ENCODE measurements at regions not wholly inside any gene's neighbourhood (a gene's known extent, or its start where the extent isn't known, plus 50 kb on each side); places are given as distances from the start of the nearest gene placed in this dataset.
"Not testable (repeated sequence)": the region's sequence is repeated elsewhere in the genome, so short reads cannot be mapped to it uniquely, and the experiment has no call there.

DNA sequence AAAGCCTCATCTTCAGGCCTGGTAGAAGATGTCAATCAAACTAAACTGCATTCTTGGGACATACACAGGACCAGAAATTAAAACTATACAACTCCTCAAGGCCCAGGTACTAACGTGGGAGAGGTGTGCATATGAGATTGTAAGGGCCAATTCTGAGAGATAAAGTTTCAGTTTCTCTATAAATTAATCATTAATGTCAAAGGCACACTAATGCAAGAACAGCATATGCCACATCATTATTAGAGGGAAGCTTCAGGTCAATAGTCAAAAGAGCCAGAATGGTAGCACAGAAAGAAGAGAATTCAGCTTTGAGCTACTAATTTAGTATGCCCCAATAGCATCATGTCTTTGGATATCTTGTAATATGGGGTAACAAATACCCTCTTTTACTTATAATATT is 744.9 kb upstream of the MGAT4C start:
- ChIA-PET CTCF (no interaction called here), POLR2A (no interaction called here)
- H3K9me3 ChIP-seq (ENCODE audit: control insufficient read depth in 1 of 2, insufficient read depth in 1 of 2, low read length in 2 of 2), result peaks cover 0 to 4% of the 10 kb centered on the region in 2 experiments
- intact Hi-C loops (cut with DNase I, micrococcal nuclease), result no loop called here
- H3K27ac Mint-ChIP-seq, result no peak overlapping the region
- H3K4me3 Mint-ChIP-seq, result no peak overlapping the region
- H3K36me3 ChIP-seq (ENCODE audit: insufficient read depth, low read length), result no peaks in the 10 kb centered on the region
- H3K27me3 ChIP-seq (ENCODE audit: control insufficient read depth in 1 of 2, insufficient read depth in 2 of 2, low read length in 2 of 2), result no peaks in the 10 kb centered on the region
- no peaks in the 10 kb centered on the region for H3K4me1 ChIP-seq (ENCODE audit: insufficient read depth, low read length)
- TF ChIP-seq, protein P1, sequence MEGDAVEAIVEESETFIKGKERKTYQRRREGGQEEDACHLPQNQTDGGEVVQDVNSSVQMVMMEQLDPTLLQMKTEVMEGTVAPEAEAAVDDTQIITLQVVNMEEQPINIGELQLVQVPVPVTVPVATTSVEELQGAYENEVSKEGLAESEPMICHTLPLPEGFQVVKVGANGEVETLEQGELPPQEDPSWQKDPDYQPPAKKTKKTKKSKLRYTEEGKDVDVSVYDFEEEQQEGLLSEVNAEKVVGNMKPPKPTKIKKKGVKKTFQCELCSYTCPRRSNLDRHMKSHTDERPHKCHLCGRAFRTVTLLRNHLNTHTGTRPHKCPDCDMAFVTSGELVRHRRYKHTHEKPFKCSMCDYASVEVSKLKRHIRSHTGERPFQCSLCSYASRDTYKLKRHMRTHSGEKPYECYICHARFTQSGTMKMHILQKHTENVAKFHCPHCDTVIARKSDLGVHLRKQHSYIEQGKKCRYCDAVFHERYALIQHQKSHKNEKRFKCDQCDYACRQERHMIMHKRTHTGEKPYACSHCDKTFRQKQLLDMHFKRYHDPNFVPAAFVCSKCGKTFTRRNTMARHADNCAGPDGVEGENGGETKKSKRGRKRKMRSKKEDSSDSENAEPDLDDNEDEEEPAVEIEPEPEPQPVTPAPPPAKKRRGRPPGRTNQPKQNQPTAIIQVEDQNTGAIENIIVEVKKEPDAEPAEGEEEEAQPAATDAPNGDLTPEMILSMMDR (IDR thresholded peaks at IDR 0.05), result no peak
- peaks cover 23% of the 10 kb centered on the region for H3K9me3 Mint-ChIP-seq
- ATAC-seq (ENCODE audit: poor library complexity), result no peak
- no peak for DNase-seq
- H3K27ac ChIP-seq (ENCODE audit: low read depth in 1 of 2, low read length in 2 of 2), result no peak overlapping the region
- no peaks in the 10 kb centered on the region for H3K27me3 Mint-ChIP-seq
- no peaks in the 10 kb centered on the region for H3K4me1 Mint-ChIP-seq (ENCODE audit: low read depth)
- no peaks in the 10 kb centered on the region for H3K36me3 Mint-ChIP-seq (ENCODE audit: low read depth)
- no peak overlapping the region for H3K4me3 ChIP-seq (ENCODE audit: low read length)

DNA sequence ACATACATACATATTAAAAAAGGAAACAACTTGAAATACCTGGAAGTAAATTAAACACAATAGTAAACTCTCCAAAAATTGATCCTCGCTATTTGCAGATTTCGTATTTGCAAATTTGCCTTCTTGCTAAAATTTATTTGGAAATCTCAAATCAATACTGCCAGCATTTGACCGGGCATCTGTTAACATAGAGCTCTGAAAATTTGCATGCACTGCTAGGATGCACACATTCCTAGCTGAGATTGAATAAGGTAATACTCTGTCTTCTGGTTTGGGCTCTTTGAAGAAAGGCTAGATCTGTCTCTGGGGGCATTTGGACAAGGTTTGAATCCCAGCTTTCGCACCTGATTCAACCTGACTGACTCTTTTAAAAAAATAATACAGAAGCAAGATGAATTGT is 729.1 kb upstream of the MGAT4C start:
- Histone ChIP-seq H3K27me3 (ENCODE audit: control insufficient read depth in 1 of 2, insufficient read depth in 2 of 2, low read length in 2 of 2) (no peaks in the 10 kb centered on the region), H3K4me1 (ENCODE audit: insufficient read depth, low read length) (no peaks in the 10 kb centered on the region), H3K27ac (ENCODE audit: low read depth in 1 of 2, low read length in 2 of 2) (no peak overlapping the region), H3K36me3 (ENCODE audit: insufficient read depth, low read length) (no peaks in the 10 kb centered on the region), H3K9me3 (ENCODE audit: control insufficient read depth in 1 of 2, insufficient read depth in 1 of 2, low read length in 2 of 2) (no peaks in the 10 kb centered on the region), H3K4me3 (ENCODE audit: low read length) (no peak overlapping the region)
- no peaks in the 10 kb centered on the region for H3K36me3 Mint-ChIP-seq (ENCODE audit: low read depth)
- H3K9me3 Mint-ChIP-seq, result peaks cover 2% of the 10 kb centered on the region
- ChIA-PET POLR2A (no interaction called here), CTCF (no interaction called here)
- TF ChIP-seq, protein P1 (IDR thresholded peaks at IDR 0.05), result no peak
- DNase-seq (no peak), ATAC-seq (ENCODE audit: poor library complexity) (no peak)
- intact Hi-C loops (cut with DNase I, micrococcal nuclease), result no loop called here
- H3K27me3 Mint-ChIP-seq, result no peaks in the 10 kb centered on the region
- no peak overlapping the region for H3K4me3 Mint-ChIP-seq
- H3K4me1 Mint-ChIP-seq (ENCODE audit: low read depth), result no peaks in the 10 kb centered on the region
- H3K27ac Mint-ChIP-seq, result no peak overlapping the region

DNA sequence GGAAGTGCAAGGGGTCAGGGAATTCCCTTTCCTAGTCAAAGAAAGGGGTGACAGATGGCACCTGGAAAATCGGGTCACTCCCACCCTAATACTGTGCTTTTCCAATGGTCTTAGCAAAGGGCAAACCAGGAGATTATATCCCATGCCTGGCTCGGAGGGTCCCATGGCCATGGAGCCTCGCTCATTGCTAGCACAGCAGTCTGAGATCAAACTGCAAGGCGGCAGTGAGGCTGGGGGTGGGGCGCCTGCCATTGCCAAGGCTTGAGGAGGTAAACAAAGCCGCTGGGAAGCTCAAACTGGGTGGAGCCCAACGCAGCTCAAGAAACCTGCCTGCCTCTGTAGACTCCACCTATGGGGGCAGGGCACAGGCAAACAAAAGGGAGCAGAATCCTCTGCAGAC is 714.4 kb upstream of the MGAT4C start:
- CTCF ChIA-PET; H3K27me3 Mint-ChIP-seq; H3K4me3 Mint-ChIP-seq; intact Hi-C loops (cut with DNase I, micrococcal nuclease); H3K27me3 ChIP-seq (ENCODE audit: control insufficient read depth in 1 of 2, insufficient read depth in 2 of 2, low read length in 2 of 2); H3K4me1 Mint-ChIP-seq (ENCODE audit: low read depth); H3K9me3 Mint-ChIP-seq; H3K27ac Mint-ChIP-seq; POLR2A ChIA-PET; ATAC-seq (ENCODE audit: poor library complexity); H3K4me3 ChIP-seq (ENCODE audit: low read length); H3K4me1 ChIP-seq (ENCODE audit: insufficient read depth, low read length); H3K9me3 ChIP-seq (ENCODE audit: control insufficient read depth in 1 of 2, insufficient read depth in 1 of 2, low read length in 2 of 2); H3K27ac ChIP-seq (ENCODE audit: low read depth in 1 of 2, low read length in 2 of 2); H3K36me3 Mint-ChIP-seq (ENCODE audit: low read depth); DNase-seq; H3K36me3 ChIP-seq (ENCODE audit: insufficient read depth, low read length): not testable (repeated sequence)

DNA sequence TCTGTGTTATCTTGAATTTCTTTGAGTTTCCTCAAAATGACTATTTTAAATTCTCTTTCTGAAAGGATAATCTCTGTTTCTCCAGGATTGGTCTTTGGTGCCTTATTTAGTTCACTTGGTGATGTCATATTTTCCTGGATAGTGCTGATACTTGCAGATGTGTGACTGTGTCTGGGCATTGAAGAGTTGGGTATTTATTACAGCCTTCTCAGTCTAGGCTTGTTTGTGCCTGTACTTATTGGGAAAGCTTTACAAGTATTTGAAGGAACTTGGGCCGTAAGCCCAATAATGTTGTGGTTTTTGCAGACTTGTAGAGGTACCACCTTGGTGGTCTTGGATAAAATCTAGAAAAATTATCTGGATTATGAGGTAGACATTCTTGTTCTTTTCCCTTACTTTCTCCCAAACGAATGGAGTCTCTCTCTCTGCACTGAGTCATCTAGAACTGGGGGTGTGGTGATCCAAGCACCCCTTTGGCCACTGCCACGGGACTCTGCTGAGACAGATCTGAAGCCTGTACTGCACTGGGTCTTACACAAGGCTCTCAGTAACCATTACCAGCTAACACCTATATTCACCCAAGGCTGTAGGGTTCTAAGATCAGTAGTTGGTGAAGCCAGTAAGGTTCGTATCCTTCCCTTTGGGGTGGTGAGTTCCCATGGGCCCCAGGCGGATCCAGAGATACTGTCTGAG is 703.7 kb upstream of the MGAT4C start:
- no peaks in the 10 kb centered on the region for H3K4me1 ChIP-seq (ENCODE audit: insufficient read depth, low read length)
- H3K27ac Mint-ChIP-seq, result no peak overlapping the region
- no peaks in the 10 kb centered on the region for H3K36me3 Mint-ChIP-seq (ENCODE audit: low read depth)
- ChIA-PET POLR2A (no interaction called here), CTCF (no interaction called here)
- H3K9me3 ChIP-seq (ENCODE audit: control insufficient read depth in 1 of 2, insufficient read depth in 1 of 2, low read length in 2 of 2), result peaks cover 0 to 4% of the 10 kb centered on the region in 2 experiments
- DNase-seq (no peak), ATAC-seq (ENCODE audit: poor library complexity) (no peak)
- no peak overlapping the region for H3K27ac ChIP-seq (ENCODE audit: low read depth in 1 of 2, low read length in 2 of 2)
- H3K4me1 Mint-ChIP-seq (ENCODE audit: low read depth), result no peaks in the 10 kb centered on the region
- H3K4me3 Mint-ChIP-seq, result no peak overlapping the region
- no peaks in the 10 kb centered on the region for H3K27me3 Mint-ChIP-seq
- H3K27me3 ChIP-seq (ENCODE audit: control insufficient read depth in 1 of 2, insufficient read depth in 2 of 2, low read length in 2 of 2), result no peaks in the 10 kb centered on the region
- H3K36me3 ChIP-seq (ENCODE audit: insufficient read depth, low read length), result no peaks in the 10 kb centered on the region
- intact Hi-C loops (cut with DNase I, micrococcal nuclease), result no loop called here
- no peak overlapping the region for H3K4me3 ChIP-seq (ENCODE audit: low read length)
- TF ChIP-seq, protein P1 (IDR thresholded peaks at IDR 0.05), result no peak
- H3K9me3 Mint-ChIP-seq, result peaks cover 5% of the 10 kb centered on the region

Measured in CD4-positive, alpha-beta T cell (primary cell).